Testis (tissue), 2 donors: ENCODE measurements at regions not wholly inside any gene's neighbourhood (a gene's known extent, or its start where the extent isn't known, plus 50 kb on each side); places are given as distances from the start of the nearest gene placed in this dataset.

Experiments
- CTCF ChIP-seq, 3 experiments: fragments of 450-650 bp in 2 of 3; fragments of 200-600 bp in 1 of 3; sonication (generic) in 1 of 3; IDR thresholded peaks; one replicate each; pipeline ENCODE4 v1.5.1; 2016 to 2019; ENCODE audit warnings: antibody characterized with exemption in 3 of 3, mild to moderate bottlenecking in 2 of 3, moderate library complexity in 1 of 3
- POLR2A ChIP-seq: fragments of 450-650 bp; IDR thresholded peaks from one replicate; pipeline ENCODE4 v1.6.1; 2017; ENCODE audit warnings: antibody characterized with exemption, mild to moderate bottlenecking, moderate library complexity

GRCh38 chr7:137110535-137110934 is 233.0 kb downstream of the PTN start:
- no peak for TF ChIP-seq CTCF (IDR thresholded peaks at IDR 0.05)
- TF ChIP-seq POLR2A, result no peak
